Activated T-helper 1 cell treated with anti-CD3 and anti-CD28 coated beads, Interleukin-12 subunit alpha, Interleukin-12 subunit beta, Interleukin-2, Interleukin-4 antibody, amounts not matched to agents 30 ng/mL and 10 ng/mL and 1 ng/mL, durations not matched to agents 14 hours and 24 hours and 36 hours (primary cell): ENCODE measurements at regions not wholly inside any gene's neighbourhood (a gene's known extent, or its start where the extent isn't known, plus 50 kb on each side); places are given as distances from the start of the nearest gene placed in this dataset.

Experiments used
- DNase-seq: peaks from one replicate; pipeline ENCODE4 v3.0.0; 2021; ENCODE audit warnings: low spot score
- H3K27ac Mint-ChIP-seq: one replicate; pipeline ENCODE4 v1.8.0; 2021; ENCODE audit warnings: mild to moderate bottlenecking, mixed read lengths
- H3K27me3 Mint-ChIP-seq: one replicate; pipeline ENCODE4 v1.8.0; 2022; ENCODE audit warnings: mild to moderate bottlenecking, moderate library complexity, mixed read lengths; ENCODE audit not compliant: insufficient read depth
- H3K36me3 Mint-ChIP-seq: one replicate; pipeline ENCODE4 v1.8.0; 2021; ENCODE audit warnings: low read depth, mixed read lengths
- H3K4me1 Mint-ChIP-seq: one replicate; pipeline ENCODE4 v1.8.0; 2021; ENCODE audit warnings: low read depth, mixed read lengths
- H3K4me3 Mint-ChIP-seq: one replicate; pipeline ENCODE4 v1.8.0; 2021; ENCODE audit warnings: mild to moderate bottlenecking, moderate library complexity, mixed read lengths
- H3K9me3 Mint-ChIP-seq: one replicate; pipeline ENCODE4 v1.8.0; 2021; ENCODE audit warnings: mixed read lengths
- intact Hi-C: fragments of 100-400 bp; cut with micrococcal nuclease; formaldehyde crosslinking; loops from one replicate; pipeline ENCODE4 v1.15.1; 2024

- Mint-ChIP-seq H3K4me1 (no peaks in the 10 kb centered on the region), H3K27ac (no peak overlapping the region)
Observed at GRCh38 chr9:99341686-99342085, 119.6 kb downstream of the SEC61B start.

GRCh38 chr9:99345451-99345850, 123.4 kb downstream of the SEC61B start:
- Mint-ChIP-seq H3K27me3 (peaks cover 9% of the 10 kb centered on the region), H3K9me3 (no peaks in the 10 kb centered on the region), H3K4me3 (no peak overlapping the region), H3K36me3 (no peaks in the 10 kb centered on the region), H3K4me1 (no peaks in the 10 kb centered on the region), H3K27ac (no peak overlapping the region)
- intact Hi-C loops, result no loop called here
- DNase-seq, result no peak

More at GRCh38 chr9:99341686-99342085, 119.6 kb downstream of the SEC61B start:
- Mint-ChIP-seq H3K27me3 (peaks cover 6% of the 10 kb centered on the region), H3K4me3 (no peak overlapping the region), H3K36me3 (no peaks in the 10 kb centered on the region), H3K9me3 (no peaks in the 10 kb centered on the region)
- intact Hi-C loops, result no loop called here
- no peak for DNase-seq

GRCh38 chr9:99345942-99346341, 123.9 kb downstream of the SEC61B start:
- H3K9me3 Mint-ChIP-seq, result no peaks in the 10 kb centered on the region
- no peak overlapping the region for H3K27ac Mint-ChIP-seq
- H3K4me3 Mint-ChIP-seq, result no peak overlapping the region
- H3K36me3 Mint-ChIP-seq, result no peaks in the 10 kb centered on the region
- DNase-seq, result no peak
- no peaks in the 10 kb centered on the region for H3K4me1 Mint-ChIP-seq
- intact Hi-C loops, result no loop called here
- H3K27me3 Mint-ChIP-seq, result peaks cover 9% of the 10 kb centered on the region

DNA sequence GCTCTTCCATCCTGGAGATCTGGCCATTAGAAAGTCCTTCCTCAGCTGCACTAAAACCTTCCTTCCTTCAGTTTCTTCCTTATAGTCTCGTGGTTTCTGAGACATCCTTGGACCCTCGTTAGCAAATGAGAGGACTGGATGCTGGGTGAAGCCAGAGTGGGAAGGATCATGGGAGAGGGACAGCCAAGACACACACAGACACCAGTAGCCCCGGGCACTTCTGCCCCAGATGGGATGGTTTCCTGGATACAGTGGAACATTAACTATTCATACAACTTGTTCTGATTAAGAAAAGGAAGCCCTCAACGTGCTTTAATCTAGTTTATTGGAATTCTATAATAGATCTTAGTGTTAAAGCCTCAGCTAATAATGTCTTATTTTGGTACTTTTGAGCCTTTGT, 125.5 kb downstream of the SEC61B start:
- intact Hi-C loops, result no loop called here

GRCh38 chr9:99348289-99348688, 126.2 kb downstream of the SEC61B start:
- Mint-ChIP-seq H3K27ac (no peak overlapping the region), H3K36me3 (no peaks in the 10 kb centered on the region), H3K27me3 (peaks cover 6% of the 10 kb centered on the region), H3K4me3 (no peak overlapping the region), H3K4me1 (no peaks in the 10 kb centered on the region), H3K9me3 (no peaks in the 10 kb centered on the region)
- DNase-seq, result no peak
- intact Hi-C loops, result no loop called here

More for the DNA sequence above, 125.5 kb downstream of the SEC61B start:
- Mint-ChIP-seq H3K4me1 (no peaks in the 10 kb centered on the region), H3K9me3 (no peaks in the 10 kb centered on the region), H3K4me3 (no peak overlapping the region), H3K36me3 (no peaks in the 10 kb centered on the region), H3K27ac (no peak overlapping the region), H3K27me3 (peaks cover 7% of the 10 kb centered on the region)
- no peak for DNase-seq

DNA sequence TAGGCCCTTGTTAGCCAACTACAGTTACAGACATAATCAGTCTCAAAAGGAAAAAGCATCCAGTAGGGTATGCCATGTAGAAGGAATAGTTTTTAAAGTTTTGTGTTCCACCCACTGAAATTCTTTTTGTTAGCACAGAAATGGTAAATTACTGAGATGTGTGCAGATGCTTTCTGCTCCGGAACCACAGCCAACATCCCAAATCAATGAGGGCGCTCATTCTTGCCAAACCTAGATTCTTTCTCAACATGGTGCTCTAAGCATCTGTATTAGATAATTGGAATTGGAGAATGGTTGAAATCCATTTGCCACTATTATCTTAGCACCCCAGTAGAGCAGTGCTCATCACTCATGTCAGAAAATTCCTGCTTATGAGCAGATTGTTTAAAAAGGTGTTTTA, 127.8 kb downstream of the SEC61B start:
- H3K4me3 Mint-ChIP-seq, result no peak overlapping the region
- H3K27ac Mint-ChIP-seq, result no peak overlapping the region
- no peaks in the 10 kb centered on the region for H3K9me3 Mint-ChIP-seq
- no peaks in the 10 kb centered on the region for H3K4me1 Mint-ChIP-seq
- intact Hi-C loops, result no loop called here
- peaks cover 6% of the 10 kb centered on the region for H3K27me3 Mint-ChIP-seq
- H3K36me3 Mint-ChIP-seq, result no peaks in the 10 kb centered on the region
- DNase-seq, result no peak

GRCh38 chr9:99350461-99350860, 128.4 kb downstream of the SEC61B start:
- intact Hi-C loops, result no loop called here
- no peak overlapping the region for H3K27ac Mint-ChIP-seq
- DNase-seq, result no peak
- peaks cover 6% of the 10 kb centered on the region for H3K27me3 Mint-ChIP-seq
- H3K36me3 Mint-ChIP-seq, result no peaks in the 10 kb centered on the region
- H3K9me3 Mint-ChIP-seq, result no peaks in the 10 kb centered on the region
- H3K4me1 Mint-ChIP-seq, result no peaks in the 10 kb centered on the region
- no peak overlapping the region for H3K4me3 Mint-ChIP-seq

GRCh38 chr9:99351647-99352046, 129.6 kb downstream of the SEC61B start:
- intact Hi-C loops, result no loop called here
- H3K9me3 Mint-ChIP-seq, result no peaks in the 10 kb centered on the region
- no peaks in the 10 kb centered on the region for H3K36me3 Mint-ChIP-seq
- no peak overlapping the region for H3K4me3 Mint-ChIP-seq
- no peak for DNase-seq
- H3K27ac Mint-ChIP-seq, result no peak overlapping the region
- H3K27me3 Mint-ChIP-seq, result peaks cover 3% of the 10 kb centered on the region
- H3K4me1 Mint-ChIP-seq, result no peaks in the 10 kb centered on the region

DNA sequence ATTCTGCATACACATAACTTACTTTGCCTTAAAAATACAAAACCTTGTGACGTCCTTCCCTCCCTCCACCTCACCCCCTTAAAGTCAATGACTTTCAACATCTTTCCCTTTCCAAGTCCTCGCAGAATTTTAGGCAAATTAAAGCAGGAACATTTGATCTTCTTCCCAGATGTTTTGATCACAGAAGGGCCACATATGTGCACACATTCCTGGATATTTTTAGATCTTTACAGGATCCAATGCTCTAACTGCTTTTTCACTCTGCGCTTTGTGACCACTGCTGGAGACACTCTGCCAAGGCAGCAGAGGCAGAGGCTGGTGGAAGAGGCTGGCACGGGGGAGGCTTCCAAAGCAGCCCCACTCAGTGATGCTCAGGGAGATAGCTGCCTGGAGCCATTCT, 130.7 kb downstream of the SEC61B start:
- no peaks in the 10 kb centered on the region for H3K9me3 Mint-ChIP-seq
- no peak for DNase-seq
- H3K4me3 Mint-ChIP-seq, result no peak overlapping the region
- intact Hi-C loops, result no loop called here
- no peaks in the 10 kb centered on the region for H3K36me3 Mint-ChIP-seq
- H3K27me3 Mint-ChIP-seq, result peaks cover 3% of the 10 kb centered on the region
- no peaks in the 10 kb centered on the region for H3K4me1 Mint-ChIP-seq
- H3K27ac Mint-ChIP-seq, result no peak overlapping the region

- H3K27ac Mint-ChIP-seq, result no peak overlapping the region
- no peaks in the 10 kb centered on the region for H3K9me3 Mint-ChIP-seq
- H3K4me1 Mint-ChIP-seq, result no peaks in the 10 kb centered on the region
- no peak overlapping the region for H3K4me3 Mint-ChIP-seq
- H3K27me3 Mint-ChIP-seq, result peaks cover 3% of the 10 kb centered on the region
- no peaks in the 10 kb centered on the region for H3K36me3 Mint-ChIP-seq
- intact Hi-C loops, result no loop called here
- DNase-seq, result no peak
Observed at GRCh38 chr9:99353408-99353807, 131.3 kb downstream of the SEC61B start.

DNA sequence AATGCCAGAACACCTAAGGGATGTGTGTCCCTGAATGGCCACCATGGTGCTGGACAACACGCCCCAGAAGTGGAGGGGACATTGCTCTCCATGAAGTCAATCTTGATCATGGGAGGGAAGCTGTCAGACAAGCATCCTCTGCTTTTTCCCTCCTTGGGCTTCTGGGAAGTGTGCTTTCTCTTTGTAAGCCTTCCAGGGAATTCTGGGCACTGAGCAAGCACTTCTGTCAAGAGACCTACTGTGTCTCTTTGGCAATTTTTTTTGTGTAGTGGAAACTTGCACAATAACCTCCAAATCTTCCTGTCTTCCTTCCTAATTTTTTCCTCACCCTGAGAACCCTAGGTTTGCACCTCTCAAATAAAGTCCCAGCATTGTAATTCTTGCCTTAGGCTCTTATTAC, 132.0 kb downstream of the SEC61B start:
- Mint-ChIP-seq H3K9me3 (no peaks in the 10 kb centered on the region), H3K4me1 (no peaks in the 10 kb centered on the region), H3K36me3 (no peaks in the 10 kb centered on the region), H3K27me3 (peaks cover 3% of the 10 kb centered on the region), H3K4me3 (no peak overlapping the region), H3K27ac (no peak overlapping the region)
- intact Hi-C loops, result no loop called here
- no peak for DNase-seq

- Mint-ChIP-seq H3K4me3 (no peak overlapping the region), H3K36me3 (no peaks in the 10 kb centered on the region), H3K9me3 (no peaks in the 10 kb centered on the region), H3K27ac (no peak overlapping the region), H3K4me1 (no peaks in the 10 kb centered on the region), H3K27me3 (peaks cover 12% of the 10 kb centered on the region)
- no peak for DNase-seq
- intact Hi-C loops, result no loop called here
Observed at GRCh38 chr9:99356512-99356971, 134.5 kb downstream of the SEC61B start.

DNA sequence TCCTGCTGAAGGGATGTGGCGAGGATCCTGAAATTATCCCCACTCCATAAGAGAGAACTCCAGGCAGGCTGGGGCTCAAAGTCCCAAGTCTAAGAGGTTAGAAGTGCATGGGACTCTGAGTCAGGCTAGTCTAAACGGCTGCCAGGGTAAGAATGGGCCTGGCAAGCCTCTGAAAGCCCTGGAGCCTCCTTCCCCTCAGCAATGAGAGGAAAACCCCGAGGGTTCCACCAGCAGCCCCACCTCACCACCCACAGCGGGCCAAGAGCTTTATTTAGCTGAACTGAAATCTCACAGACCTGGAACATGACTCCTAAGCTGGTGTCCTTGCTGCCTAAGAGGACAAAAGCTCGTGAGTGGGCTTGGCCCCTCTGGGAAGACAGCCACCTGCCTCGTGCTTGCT, 135.5 kb downstream of the SEC61B start:
- Mint-ChIP-seq H3K27ac (no peak overlapping the region), H3K36me3 (no peaks in the 10 kb centered on the region), H3K9me3 (no peaks in the 10 kb centered on the region), H3K27me3 (peaks cover 17% of the 10 kb centered on the region), H3K4me1 (peaks cover 3% of the 10 kb centered on the region), H3K4me3 (no peak overlapping the region)
- DNase-seq, result no peak
- intact Hi-C loops, result no loop called here

- peaks cover 18% of the 10 kb centered on the region for H3K27me3 Mint-ChIP-seq
- no peaks in the 10 kb centered on the region for H3K36me3 Mint-ChIP-seq
- no peaks in the 10 kb centered on the region for H3K9me3 Mint-ChIP-seq
- intact Hi-C loops, result no loop called here
- DNase-seq, result no peak
- no peak overlapping the region for H3K4me3 Mint-ChIP-seq
- no peak overlapping the region for H3K27ac Mint-ChIP-seq
- peaks cover 10% of the 10 kb centered on the region for H3K4me1 Mint-ChIP-seq
Observed at GRCh38 chr9:99358668-99359067, 136.6 kb downstream of the SEC61B start.
